ENCODE measurements at regions not wholly inside any gene's neighbourhood (a gene's known extent, or its start where the extent isn't known, plus 50 kb on each side); places are given as distances from the start of the nearest gene placed in this dataset.

GRCh38 chr1:60833173-60833572 lies 249.2 kb upstream of the NFIA start:
- peak overlapping the region in 1 of 4 donors; percentile 27 for H3K27ac ChIP-seq
- WGBS, 2 donors: 46 to 58% methylated on average over 3 of the region's 3 CpGs
- intact Hi-C loops (cut with DNase I): no loop called here
- no peaks in the 10 kb centered on the region for H3K4me1 ChIP-seq
- H3K36me3 ChIP-seq: no peaks in the 10 kb centered on the region
- no peak for DNase-seq
- H3K4me3 ChIP-seq: no peak overlapping the region
- no peaks in the 10 kb centered on the region for H3K9me3 ChIP-seq
- TF ChIP-seq CTCF (IDR thresholded peaks at IDR 0.05): no peak
- no peaks in the 10 kb centered on the region for H3K27me3 ChIP-seq
- peak in 2 of 4 donors; percentile 50 to 51 for ATAC-seq
- no peak for FAIRE-seq

DNA sequence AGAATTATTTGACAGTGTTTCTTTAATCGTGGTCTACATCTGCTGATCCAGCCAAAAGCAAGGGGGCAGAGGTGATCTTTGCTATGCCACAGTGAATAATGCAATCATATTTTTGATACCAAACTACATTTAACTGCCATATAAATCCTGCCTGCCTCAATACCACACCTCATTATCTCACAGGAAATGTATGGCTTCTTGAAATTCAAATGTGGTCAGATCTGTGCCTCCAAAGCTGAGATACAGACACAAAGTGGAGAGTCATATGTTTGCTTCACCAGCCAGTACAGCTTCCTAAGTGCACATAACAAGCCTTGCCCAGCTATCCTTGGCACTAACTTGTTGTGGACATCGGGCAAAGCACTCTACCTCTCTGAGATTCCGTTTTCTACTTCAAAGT lies 250.0 kb upstream of the NFIA start:
- Histone ChIP-seq H3K27me3 (no peaks in the 10 kb centered on the region), H3K9me3 (no peaks in the 10 kb centered on the region), H3K27ac (no peak overlapping the region), H3K4me3 (no peak overlapping the region), H3K4me1 (no peaks in the 10 kb centered on the region), H3K36me3 (no peaks in the 10 kb centered on the region)
- intact Hi-C loops (cut with DNase I): no loop called here
- 47 to 64% methylated on average over 3 of the region's 3 CpGs for WGBS, 2 donors
- FAIRE-seq (no peak), ATAC-seq (no peak), DNase-seq (no peak)
- TF ChIP-seq CTCF (IDR thresholded peaks at IDR 0.05): no peak

- no peak overlapping the region for H3K4me3 ChIP-seq
- DNase-seq: no peak
- no peaks in the 10 kb centered on the region for H3K9me3 ChIP-seq
- H3K27ac ChIP-seq: no peak overlapping the region
- intact Hi-C loops (cut with DNase I): no loop called here
- ATAC-seq: peak in 2 of 4 donors; percentile 34 to 48
- WGBS, 2 donors: 58 to 62% methylated on average over 3 of the region's 3 CpGs
- H3K27me3 ChIP-seq: no peaks in the 10 kb centered on the region
- H3K4me1 ChIP-seq: no peaks in the 10 kb centered on the region
- no peaks in the 10 kb centered on the region for H3K36me3 ChIP-seq
- TF ChIP-seq CTCF (IDR thresholded peaks at IDR 0.05): no peak
- FAIRE-seq: no peak
These were observed 250.6 kb upstream of the NFIA start for GRCh38 chr1:60831780-60832179.

- no peaks in the 10 kb centered on the region for H3K36me3 ChIP-seq
- no peaks in the 10 kb centered on the region for H3K9me3 ChIP-seq
- no peak overlapping the region for H3K27ac ChIP-seq
- no peaks in the 10 kb centered on the region for H3K27me3 ChIP-seq
- intact Hi-C loops (cut with DNase I): no loop called here
- DNase-seq (no peak), FAIRE-seq (no peak), ATAC-seq (no peak)
- H3K4me3 ChIP-seq: no peak overlapping the region
- H3K4me1 ChIP-seq: no peaks in the 10 kb centered on the region
- no peak for TF ChIP-seq CTCF (IDR thresholded peaks at IDR 0.05)
- WGBS, 2 donors: 78 to 85% methylated on average over 3 of the region's 3 CpGs
These were observed 253.4 kb upstream of the NFIA start for GRCh38 chr1:60828944-60829343.

GRCh38 chr1:60826320-60827094 lies 255.9 kb upstream of the NFIA start:
- intact Hi-C loops (cut with DNase I): no loop called here
- WGBS, 2 donors: 75 to 83% methylated on average over 2 of the region's 2 CpGs
- H3K4me3 ChIP-seq: no peak overlapping the region
- no peaks in the 10 kb centered on the region for H3K4me1 ChIP-seq
- no peaks in the 10 kb centered on the region for H3K36me3 ChIP-seq
- TF ChIP-seq CTCF (IDR thresholded peaks at IDR 0.05): no peak
- no peaks in the 10 kb centered on the region for H3K27me3 ChIP-seq
- DNase-seq (no peak), ATAC-seq (no peak), FAIRE-seq (no peak)
- no peaks in the 10 kb centered on the region for H3K9me3 ChIP-seq
- no peak overlapping the region for H3K27ac ChIP-seq
